Astrocyte (in vitro differentiated cells and primary cell): ENCODE measurements at regions not wholly inside any gene's neighbourhood (a gene's known extent, or its start where the extent isn't known, plus 50 kb on each side); places are given as distances from the start of the nearest gene placed in this dataset.

Experiments used
- DNase-seq: peaks from one replicate; pipeline ENCODE4 v3.0.0-alpha.2; 2010; ENCODE audit warnings: low read depth
- FAIRE-seq: peaks from 2 replicates; lab custom pipeline; 2011; peaks lifted over from hg19 to GRCh38; lab: Jason Lieb, UNC
- H2AFZ ChIP-seq: 2 replicates; pipeline ENCODE4 v1.6.0; 2012; ENCODE audit warnings: low read depth, low read length, inconsistent platforms
- H3K27ac ChIP-seq: 2 replicates; pipeline ENCODE4 v1.5.1; 2011; ENCODE audit warnings: low read depth, low read length, inconsistent platforms
- H3K27me3 ChIP-seq: 2 replicates; pipeline ENCODE4 v1.6.0; 2011; ENCODE audit warnings: low read length, inconsistent platforms; ENCODE audit not compliant: insufficient read depth
- H3K36me3 ChIP-seq: 2 replicates; pipeline ENCODE4 v1.5.1; 2011; ENCODE audit warnings: low read length, inconsistent platforms; ENCODE audit not compliant: insufficient read depth
- H3K4me1 ChIP-seq: 2 replicates; pipeline ENCODE4 v1.5.1; 2011; ENCODE audit warnings: low read length, inconsistent platforms; ENCODE audit not compliant: insufficient read depth
- H3K4me2 ChIP-seq: 2 replicates; pipeline ENCODE4 v1.6.0; 2012; ENCODE audit warnings: low read length, inconsistent platforms
- H3K4me3 ChIP-seq: 2 replicates; pipeline ENCODE4 v1.5.1; 2011; ENCODE audit warnings: low read depth, mild to moderate bottlenecking, low read length, inconsistent platforms; ENCODE audit not compliant: insufficient read depth
- H3K79me2 ChIP-seq: 2 replicates; pipeline ENCODE4 v1.6.0; 2012; ENCODE audit warnings: mild to moderate bottlenecking, low read length, inconsistent platforms; ENCODE audit not compliant: insufficient read depth
- H3K9ac ChIP-seq: 2 replicates; pipeline ENCODE4 v1.6.0; 2012; ENCODE audit warnings: mild to moderate bottlenecking, low read length, inconsistent platforms
- H3K9me3 ChIP-seq: 2 replicates; pipeline ENCODE4 v1.5.1; 2012; ENCODE audit warnings: low read depth, mild to moderate bottlenecking, low read length, inconsistent platforms; ENCODE audit not compliant: insufficient read depth
- H4K20me1 ChIP-seq: 2 replicates; pipeline ENCODE4 v1.6.0; 2012; ENCODE audit warnings: low read length, inconsistent platforms; ENCODE audit not compliant: insufficient read depth
- H3K27ac Mint-ChIP-seq: one replicate; pipeline ENCODE4 v1.8.0; 2021; ENCODE audit warnings: mild to moderate bottlenecking, mixed read lengths; ENCODE audit not compliant: unreplicated experiment
- H3K27me3 Mint-ChIP-seq: one replicate; pipeline ENCODE4 v1.8.0; 2021; ENCODE audit warnings: low read depth, mixed read lengths; ENCODE audit not compliant: unreplicated experiment
- H3K36me3 Mint-ChIP-seq: one replicate; pipeline ENCODE4 v1.8.0; 2021; ENCODE audit warnings: low read depth, mixed read lengths; ENCODE audit not compliant: unreplicated experiment
- H3K4me1 Mint-ChIP-seq: one replicate; pipeline ENCODE4 v1.8.0; 2021; ENCODE audit warnings: low read depth, mixed read lengths; ENCODE audit not compliant: unreplicated experiment
- H3K4me3 Mint-ChIP-seq: one replicate; pipeline ENCODE4 v1.8.0; 2021; ENCODE audit warnings: mild to moderate bottlenecking, moderate library complexity, mixed read lengths; ENCODE audit not compliant: unreplicated experiment
- H3K9me3 Mint-ChIP-seq: one replicate; pipeline ENCODE4 v1.8.0; 2021; ENCODE audit warnings: mild to moderate bottlenecking, mixed read lengths; ENCODE audit not compliant: unreplicated experiment
- CTCF ChIP-seq: IDR thresholded peaks from 2 replicates; pipeline ENCODE4 v1.5.1; 2011; ENCODE audit warnings: low read depth, mild to moderate bottlenecking, inconsistent platforms, low read length, moderate library complexity; ENCODE audit not compliant: insufficient read depth
- EZH2 ChIP-seq: IDR thresholded peaks from 2 replicates; pipeline ENCODE4 v1.6.1; 2012; ENCODE audit warnings: mild to moderate bottlenecking, low read length, inconsistent platforms; ENCODE audit not compliant: insufficient read depth

- no peak overlapping the region for H3K27ac Mint-ChIP-seq
- H3K27me3 Mint-ChIP-seq, result peaks cover 2% of the 10 kb centered on the region
- no peaks in the 10 kb centered on the region for H4K20me1 ChIP-seq
- H3K4me3 Mint-ChIP-seq, result no peak overlapping the region
- no peak overlapping the region for H3K27ac ChIP-seq
- DNase-seq (no peak), FAIRE-seq (no peak)
- H3K4me1 Mint-ChIP-seq, result peaks cover 29% of the 10 kb centered on the region
- no peaks in the 10 kb centered on the region for H3K79me2 ChIP-seq
- no peak overlapping the region for H3K9ac ChIP-seq
- TF ChIP-seq CTCF, result no peak
- no peak for TF ChIP-seq EZH2
- peaks cover 11% of the 10 kb centered on the region for H3K4me1 ChIP-seq
- H2AFZ ChIP-seq, result no peak overlapping the region
- no peak overlapping the region for H3K4me2 ChIP-seq
- no peaks in the 10 kb centered on the region for H3K27me3 ChIP-seq
- H3K9me3 Mint-ChIP-seq, result no peaks in the 10 kb centered on the region
- no peaks in the 10 kb centered on the region for H3K36me3 Mint-ChIP-seq
- H3K36me3 ChIP-seq, result no peaks in the 10 kb centered on the region
- no peak overlapping the region for H3K4me3 ChIP-seq
- no peaks in the 10 kb centered on the region for H3K9me3 ChIP-seq
These were observed 73.0 kb upstream of the PAX6 start for GRCh38 chr11:31884080-31884479.

GRCh38 chr11:31883435-31883834 is 72.3 kb upstream of the PAX6 start:
- Histone ChIP-seq H3K27me3 (no peaks in the 10 kb centered on the region), H4K20me1 (no peaks in the 10 kb centered on the region), H3K79me2 (no peaks in the 10 kb centered on the region), H3K36me3 (no peaks in the 10 kb centered on the region), H3K4me1 (peaks cover 11% of the 10 kb centered on the region), H3K4me3 (no peak overlapping the region), H3K9me3 (no peaks in the 10 kb centered on the region), H3K27ac (no peak overlapping the region), H3K9ac (no peak overlapping the region), H2AFZ (no peak overlapping the region), H3K4me2 (peak overlapping the region; percentile 40)
- peaks cover 29% of the 10 kb centered on the region for H3K4me1 Mint-ChIP-seq
- H3K36me3 Mint-ChIP-seq, result no peaks in the 10 kb centered on the region
- H3K4me3 Mint-ChIP-seq, result peak overlapping the region; percentile 67
- no peak for TF ChIP-seq EZH2
- no peak for TF ChIP-seq CTCF
- DNase-seq (no peak), FAIRE-seq (no peak)
- peak overlapping the region; percentile 98 for H3K27ac Mint-ChIP-seq
- peaks cover 2% of the 10 kb centered on the region for H3K27me3 Mint-ChIP-seq
- H3K9me3 Mint-ChIP-seq, result no peaks in the 10 kb centered on the region

GRCh38 chr11:31882951-31883392 is 71.8 kb upstream of the PAX6 start:
- DNase-seq, result peak; percentile 25
- TF ChIP-seq CTCF, result no peak
- TF ChIP-seq EZH2, result no peak
- H3K4me1 ChIP-seq, result peaks cover 11% of the 10 kb centered on the region

More at GRCh38 chr11:31882951-31883392, 71.8 kb upstream of the PAX6 start:
- H3K36me3 ChIP-seq, result no peaks in the 10 kb centered on the region
- H3K27ac Mint-ChIP-seq, result peak overlapping the region; percentile 98
- H3K9ac ChIP-seq, result peak overlapping the region; percentile 50
- H3K9me3 ChIP-seq, result no peaks in the 10 kb centered on the region
- peaks cover 2% of the 10 kb centered on the region for H3K27me3 Mint-ChIP-seq
- H3K4me2 ChIP-seq, result peak overlapping the region; percentile 40
- no peaks in the 10 kb centered on the region for H3K27me3 ChIP-seq
- no peak overlapping the region for H3K27ac ChIP-seq
- H3K79me2 ChIP-seq, result no peaks in the 10 kb centered on the region
- no peaks in the 10 kb centered on the region for H3K9me3 Mint-ChIP-seq
- H3K4me1 Mint-ChIP-seq, result peaks cover 28% of the 10 kb centered on the region
- no peak overlapping the region for H2AFZ ChIP-seq
- peak overlapping the region; percentile 67 for H3K4me3 Mint-ChIP-seq
- no peaks in the 10 kb centered on the region for H3K36me3 Mint-ChIP-seq
- no peak for FAIRE-seq
- no peak overlapping the region for H3K4me3 ChIP-seq
- no peaks in the 10 kb centered on the region for H4K20me1 ChIP-seq
